GM12865 (cell line): ENCODE measurements at regions not wholly inside any gene's neighbourhood (a gene's known extent, or its start where the extent isn't known, plus 50 kb on each side); places are given as distances from the start of the nearest gene placed in this dataset.

Experiments used
- DNase-seq: peaks from one replicate; pipeline ENCODE4 v3.0.0; 2010; ENCODE audit warnings: low read depth
- H3K4me3 ChIP-seq: 2 replicates; pipeline ENCODE4 v1.5.1; 2011; ENCODE audit warnings: mild to moderate bottlenecking, low read depth, low read length, control low read depth
- CTCF ChIP-seq: IDR thresholded peaks from 2 replicates; pipeline ENCODE4 v1.5.1; 2011; ENCODE audit warnings: low read length, control low read depth, low read depth, inconsistent platforms; ENCODE audit not compliant: insufficient read depth; ENCODE audit errors: missing control alignments

GRCh38 chr7:84507529-84507928 is 312.9 kb upstream of the SEMA3A start:
- peak; percentile 6 for DNase-seq
- no peak overlapping the region for H3K4me3 ChIP-seq
- TF ChIP-seq CTCF: no peak

- no peak overlapping the region for H3K4me3 ChIP-seq
- no peak for DNase-seq
- no peak for TF ChIP-seq CTCF
Observed at GRCh38 chr7:84506151-84506550, 311.6 kb upstream of the SEMA3A start.

GRCh38 chr7:84502239-84502638 is 307.6 kb upstream of the SEMA3A start:
- no peak for DNase-seq
- no peak for TF ChIP-seq CTCF
- no peak overlapping the region for H3K4me3 ChIP-seq

- DNase-seq: no peak
- no peak overlapping the region for H3K4me3 ChIP-seq
- TF ChIP-seq CTCF: no peak
Observed at GRCh38 chr7:84497873-84498272, 303.3 kb upstream of the SEMA3A start.

GRCh38 chr7:84495128-84495527 is 300.5 kb upstream of the SEMA3A start:
- no peak for TF ChIP-seq CTCF
- no peak for DNase-seq
- H3K4me3 ChIP-seq: no peak overlapping the region

GRCh38 chr7:84492098-84493034 is 297.8 kb upstream of the SEMA3A start:
- no peak overlapping the region for H3K4me3 ChIP-seq
- DNase-seq: no peak
- no peak for TF ChIP-seq CTCF
